GM12878 (cell line): ENCODE measurements at regions not wholly inside any gene's neighbourhood (a gene's known extent, or its start where the extent isn't known, plus 50 kb on each side); places are given as distances from the start of the nearest gene placed in this dataset.

Source experiments
- ATAC-seq: fragments of 200-7000 bp; cut with Tn5 transposase; 3 replicates; pipeline ENCODE4 v1.9.1; 2020; ENCODE audit warnings: mild to moderate bottlenecking, moderate library complexity
- BruUV-seq: library from RNA; stranded (reverse); fragments of 400-500 nt; replicated peaks from 2 replicates; lab custom pipeline; 2021; lab: Mats Ljungman, UMichigan
- CTCF ChIA-PET: fragments of 300-600 bp; sonication (Branson Sonifier 250); formaldehyde crosslinking; extraction: SDS; loops from one replicate; lab custom pipeline; 2021; ENCODE audit warnings: inconsistent platforms; lab: Yijun Ruan, JAX
- POLR2A ChIA-PET: fragments of 350-600 bp; formaldehyde crosslinking; extraction: SDS; loops from one replicate; lab custom pipeline; 2021; ENCODE audit warnings: inconsistent platforms; lab: Charles Lee
- RAD21 ChIA-PET: fragments of 300-600 bp; sonication (Branson Sonifier 250); formaldehyde crosslinking; loops from one replicate; lab custom pipeline; 2023; ENCODE audit warnings: antibody characterized with exemption; ENCODE audit not compliant: unreplicated experiment; lab: Charles Lee
- SMC1A ChIA-PET: fragments of 300-600 bp; sonication (Branson Sonifier 250); formaldehyde crosslinking; loops from one replicate; lab custom pipeline; 2023; ENCODE audit not compliant: unreplicated experiment, uncharacterized antibody; lab: Charles Lee
- DNase-seq: peaks from one replicate; pipeline ENCODE4 v3.0.0-alpha.2; 2011; ENCODE audit warnings: low read depth, low spot score
- FAIRE-seq: peaks from 3 replicates; lab custom pipeline; 2011; peaks lifted over from hg19 to GRCh38; lab: Jason Lieb, UNC
- H2AFZ ChIP-seq: 2 replicates; pipeline ENCODE4 v1.6.0; 2011; ENCODE audit warnings: low read depth, low read length, control low read depth; ENCODE audit not compliant: control insufficient read depth
- H3K27ac ChIP-seq: 2 replicates; pipeline ENCODE4 v1.5.1; 2011; ENCODE audit warnings: control low read depth; ENCODE audit not compliant: control insufficient read depth, insufficient read depth
- H3K27me3 ChIP-seq, 2 experiments: replicated peaks in 1 of 2; 2 replicates each; pipeline versions ENCODE4 v1.6.0 to v1.6.1; 2011; ENCODE audit warnings: low read length in 1 of 2; ENCODE audit not compliant: control insufficient read depth in 2 of 2, insufficient read depth in 2 of 2
- H3K36me3 ChIP-seq, 2 experiments: 2 replicates each; pipeline ENCODE4 v1.5.1; 2011; ENCODE audit warnings: low read length in 1 of 2; ENCODE audit not compliant: control insufficient read depth in 2 of 2, insufficient read depth in 2 of 2
- H3K4me1 ChIP-seq: 2 replicates; pipeline ENCODE4 v1.6.1; 2011; ENCODE audit warnings: mild to moderate bottlenecking, low read length, moderate library complexity, mixed read lengths; ENCODE audit not compliant: control insufficient read depth, insufficient read depth
- H3K4me2 ChIP-seq: 2 replicates; pipeline ENCODE4 v1.6.0; 2011; ENCODE audit warnings: control low read depth; ENCODE audit not compliant: control insufficient read depth, insufficient read depth
- H3K4me3 ChIP-seq: fragments of 200-600 bp; sonication (generic); 2 replicates; pipeline ENCODE4 v1.5.1; 2016
- H3K79me2 ChIP-seq: 2 replicates; pipeline ENCODE4 v1.6.0; 2011; ENCODE audit warnings: low read length; ENCODE audit not compliant: control insufficient read depth, insufficient read depth
- H3K9ac ChIP-seq: 2 replicates; pipeline ENCODE4 v1.8.0; 2011; ENCODE audit warnings: low read length, control low read depth, mixed read lengths; ENCODE audit not compliant: control insufficient read depth, insufficient read depth
- H3K9me3 ChIP-seq: replicated peaks from 3 replicates; pipeline ENCODE4 v1.5.1; 2011; ENCODE audit warnings: mild to moderate bottlenecking, low read length; ENCODE audit not compliant: control insufficient read depth, insufficient read depth
- H4K20me1 ChIP-seq: 2 replicates; pipeline ENCODE4 v1.6.0; 2011; ENCODE audit not compliant: control insufficient read depth, insufficient read depth
- BCL11A ChIP-seq: IDR thresholded peaks from 2 replicates; pipeline ENCODE4 v1.6.1; 2011; ENCODE audit warnings: low read depth, low read length
- CHD2 ChIP-seq: IDR thresholded peaks from 2 replicates; pipeline ENCODE4 v1.6.1; 2011; ENCODE audit warnings: low read depth, low read length, improper control_type of control experiment, borderline replicate concordance
- EED ChIP-seq: sonication (generic); IDR thresholded peaks from 2 replicates; pipeline ENCODE4 v1.6.1; 2016; ENCODE audit warnings: antibody characterized with exemption, low read depth
- EZH2 ChIP-seq: IDR thresholded peaks from 2 replicates; pipeline ENCODE4 v1.6.1; 2012; ENCODE audit warnings: low read depth, mild to moderate bottlenecking, control low read depth, inconsistent platforms, low read length, borderline replicate concordance; ENCODE audit not compliant: control insufficient read depth
- FOS ChIP-seq: IDR thresholded peaks from 3 replicates; pipeline ENCODE4 v1.6.1; 2011; ENCODE audit warnings: borderline replicate concordance; ENCODE audit not compliant: insufficient read length; ENCODE audit errors: extremely low read depth
- GATAD2B ChIP-seq: fragments of 450-650 bp; conservative IDR thresholded peaks from 2 replicates; pipeline ENCODE4 v1.6.1; 2017; ENCODE audit warnings: low read depth, mild to moderate bottlenecking, moderate library complexity
- PAX5 ChIP-seq: IDR thresholded peaks from 2 replicates; pipeline ENCODE4 v1.6.1; 2011; ENCODE audit warnings: low read depth, low read length, borderline replicate concordance
- RCOR1 ChIP-seq: conservative IDR thresholded peaks from 2 replicates; pipeline ENCODE4 v1.6.1; 2012; ENCODE audit warnings: low read depth, low read length, improper control_type of control experiment
- RELA ChIP-seq: fragments of 450-650 bp; IDR thresholded peaks from 2 replicates; pipeline ENCODE4 v1.8.0; 2014; ENCODE audit warnings: borderline replicate concordance; ENCODE audit not compliant: partially characterized antibody
- TARDBP ChIP-seq: IDR thresholded peaks from 2 replicates; pipeline ENCODE4 v1.6.1; 2016; ENCODE audit warnings: borderline replicate concordance
- TBL1XR1 ChIP-seq: IDR thresholded peaks from 2 replicates; pipeline ENCODE4 v1.6.1; 2012; ENCODE audit warnings: low read depth, low read length, improper control_type of control experiment
- TCF7 ChIP-seq: IDR thresholded peaks from 2 replicates; pipeline ENCODE4 v1.6.1; 2014; ENCODE audit warnings: antibody characterized with exemption, borderline replicate concordance
- WGBS: methylation state at CpG from one replicate; pipeline ENCODE4 v1.1.6; 2016; ENCODE audit warnings: low lambda C conversion rate; ENCODE audit not compliant: insufficient replicate concordance, insufficient coverage; ENCODE audit errors: missing lambda C conversion rate; 5-methylcytosine and 5-hydroxymethylcytosine counted together
- in situ Hi-C: fragments of 300-500 bp; cut with MboI; formaldehyde crosslinking; loops from 9 replicates; pipeline ENCODE4 v1.14.3; 2018; ENCODE audit warnings: mixed read lengths
- intact Hi-C: fragments of 100-400 bp; cut with micrococcal nuclease; formaldehyde crosslinking; loops from one replicate; pipeline ENCODE4 v1.14.2; 2022; ENCODE audit not compliant: unreplicated experiment
- TF ChIP-seq, protein P1 (sequence below): fragments of 450-650 bp; formaldehyde crosslinking; IDR thresholded peaks from 2 replicates; pipeline ENCODE4 v1.5.0; 2022; ENCODE audit warnings: mild to moderate bottlenecking, missing genetic modification characterization
- TF ChIP-seq, protein P2 (sequence below): IDR thresholded peaks from 2 replicates; pipeline ENCODE4 v1.6.1; 2012; ENCODE audit warnings: low read depth, low read length, improper control_type of control experiment
- TF ChIP-seq, protein P3 (sequence below): fragments of 450-650 bp; IDR thresholded peaks from 2 replicates; pipeline ENCODE4 v1.6.1; 2014; ENCODE audit warnings: mild to moderate bottlenecking
- TF ChIP-seq, protein P4 (sequence below): IDR thresholded peaks from 2 replicates; pipeline ENCODE4 v1.6.1; 2012; ENCODE audit warnings: low read depth, low read length, improper control_type of control experiment

DNA sequence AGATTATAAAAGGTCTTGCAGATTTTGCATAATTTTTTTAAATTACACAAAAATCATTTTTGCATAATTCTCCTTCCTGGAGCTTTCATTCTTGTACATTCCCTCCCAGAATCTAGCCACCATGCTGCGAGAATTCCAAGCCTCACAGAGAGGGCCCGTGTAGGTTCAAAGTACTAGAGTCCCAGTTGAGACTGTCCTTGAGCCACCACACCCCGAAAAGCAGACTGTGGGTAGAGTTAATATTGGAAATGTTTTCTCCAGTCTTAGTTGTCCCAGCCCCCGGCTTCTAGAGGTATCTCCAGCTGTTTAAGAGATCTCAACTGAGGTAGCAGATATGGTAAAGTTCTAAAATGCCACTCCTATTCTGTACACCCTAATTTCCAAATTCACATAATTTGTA is 407.3 kb upstream of the ANO3 start:
- H3K4me2 ChIP-seq: no peak overlapping the region
- H3K27ac ChIP-seq: no peak overlapping the region
- no peaks in the 10 kb centered on the region for H4K20me1 ChIP-seq
- RAD21 ChIA-PET: no interaction called here
- TF ChIP-seq TARDBP (no peak), RCOR1 (no peak), PAX5 (no peak), RELA (no peak), FOS (no peak), EZH2 (no peak), BCL11A (no peak), GATAD2B (no peak), CHD2 (no peak), EED (no peak), TBL1XR1 (no peak), TCF7 (no peak)
- TF ChIP-seq, protein P1, sequence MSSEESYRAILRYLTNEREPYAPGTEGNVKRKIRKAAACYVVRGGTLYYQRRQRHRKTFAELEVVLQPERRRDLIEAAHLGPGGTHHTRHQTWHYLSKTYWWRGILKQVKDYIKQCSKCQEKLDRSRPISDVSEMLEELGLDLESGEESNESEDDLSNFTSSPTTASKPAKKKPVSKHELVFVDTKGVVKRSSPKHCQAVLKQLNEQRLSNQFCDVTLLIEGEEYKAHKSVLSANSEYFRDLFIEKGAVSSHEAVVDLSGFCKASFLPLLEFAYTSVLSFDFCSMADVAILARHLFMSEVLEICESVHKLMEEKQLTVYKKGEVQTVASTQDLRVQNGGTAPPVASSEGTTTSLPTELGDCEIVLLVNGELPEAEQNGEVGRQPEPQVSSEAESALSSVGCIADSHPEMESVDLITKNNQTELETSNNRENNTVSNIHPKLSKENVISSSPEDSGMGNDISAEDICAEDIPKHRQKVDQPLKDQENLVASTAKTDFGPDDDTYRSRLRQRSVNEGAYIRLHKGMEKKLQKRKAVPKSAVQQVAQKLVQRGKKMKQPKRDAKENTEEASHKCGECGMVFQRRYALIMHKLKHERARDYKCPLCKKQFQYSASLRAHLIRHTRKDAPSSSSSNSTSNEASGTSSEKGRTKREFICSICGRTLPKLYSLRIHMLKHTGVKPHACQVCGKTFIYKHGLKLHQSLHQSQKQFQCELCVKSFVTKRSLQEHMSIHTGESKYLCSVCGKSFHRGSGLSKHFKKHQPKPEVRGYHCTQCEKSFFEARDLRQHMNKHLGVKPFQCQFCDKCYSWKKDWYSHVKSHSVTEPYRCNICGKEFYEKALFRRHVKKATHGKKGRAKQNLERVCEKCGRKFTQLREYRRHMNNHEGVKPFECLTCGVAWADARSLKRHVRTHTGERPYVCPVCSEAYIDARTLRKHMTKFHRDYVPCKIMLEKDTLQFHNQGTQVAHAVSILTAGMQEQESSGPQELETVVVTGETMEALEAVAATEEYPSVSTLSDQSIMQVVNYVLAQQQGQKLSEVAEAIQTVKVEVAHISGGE: no peak
- TF ChIP-seq, protein P2, sequence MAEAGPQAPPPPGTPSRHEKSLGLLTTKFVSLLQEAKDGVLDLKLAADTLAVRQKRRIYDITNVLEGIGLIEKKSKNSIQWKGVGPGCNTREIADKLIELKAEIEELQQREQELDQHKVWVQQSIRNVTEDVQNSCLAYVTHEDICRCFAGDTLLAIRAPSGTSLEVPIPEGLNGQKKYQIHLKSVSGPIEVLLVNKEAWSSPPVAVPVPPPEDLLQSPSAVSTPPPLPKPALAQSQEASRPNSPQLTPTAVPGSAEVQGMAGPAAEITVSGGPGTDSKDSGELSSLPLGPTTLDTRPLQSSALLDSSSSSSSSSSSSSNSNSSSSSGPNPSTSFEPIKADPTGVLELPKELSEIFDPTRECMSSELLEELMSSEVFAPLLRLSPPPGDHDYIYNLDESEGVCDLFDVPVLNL: no peak
- TF ChIP-seq, protein P3, sequence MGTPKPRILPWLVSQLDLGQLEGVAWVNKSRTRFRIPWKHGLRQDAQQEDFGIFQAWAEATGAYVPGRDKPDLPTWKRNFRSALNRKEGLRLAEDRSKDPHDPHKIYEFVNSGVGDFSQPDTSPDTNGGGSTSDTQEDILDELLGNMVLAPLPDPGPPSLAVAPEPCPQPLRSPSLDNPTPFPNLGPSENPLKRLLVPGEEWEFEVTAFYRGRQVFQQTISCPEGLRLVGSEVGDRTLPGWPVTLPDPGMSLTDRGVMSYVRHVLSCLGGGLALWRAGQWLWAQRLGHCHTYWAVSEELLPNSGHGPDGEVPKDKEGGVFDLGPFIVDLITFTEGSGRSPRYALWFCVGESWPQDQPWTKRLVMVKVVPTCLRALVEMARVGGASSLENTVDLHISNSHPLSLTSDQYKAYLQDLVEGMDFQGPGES: no peak
- TF ChIP-seq, protein P4, sequence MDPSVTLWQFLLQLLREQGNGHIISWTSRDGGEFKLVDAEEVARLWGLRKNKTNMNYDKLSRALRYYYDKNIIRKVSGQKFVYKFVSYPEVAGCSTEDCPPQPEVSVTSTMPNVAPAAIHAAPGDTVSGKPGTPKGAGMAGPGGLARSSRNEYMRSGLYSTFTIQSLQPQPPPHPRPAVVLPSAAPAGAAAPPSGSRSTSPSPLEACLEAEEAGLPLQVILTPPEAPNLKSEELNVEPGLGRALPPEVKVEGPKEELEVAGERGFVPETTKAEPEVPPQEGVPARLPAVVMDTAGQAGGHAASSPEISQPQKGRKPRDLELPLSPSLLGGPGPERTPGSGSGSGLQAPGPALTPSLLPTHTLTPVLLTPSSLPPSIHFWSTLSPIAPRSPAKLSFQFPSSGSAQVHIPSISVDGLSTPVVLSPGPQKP: no peak
- H3K27me3 ChIP-seq: no peaks in the 10 kb centered on the region
- in situ Hi-C loops (no loop called here), intact Hi-C loops (no loop called here)
- H3K4me3 ChIP-seq: no peak overlapping the region
- POLR2A ChIA-PET: no interaction called here
- no peaks in the 10 kb centered on the region for H3K79me2 ChIP-seq
- WGBS: 3% methylated on average over 4 of the region's 4 CpGs
- no peak overlapping the region for H3K9ac ChIP-seq
- no TSS peak for BruUV-seq
- no peaks in the 10 kb centered on the region for H3K36me3 ChIP-seq
- no peak overlapping the region for H2AFZ ChIP-seq
- SMC1A ChIA-PET: no interaction called here
- DNase-seq (no peak), FAIRE-seq (no peak), ATAC-seq (no peak)
- CTCF ChIA-PET: no interaction called here
- H3K4me1 ChIP-seq: no peaks in the 10 kb centered on the region
- H3K9me3 ChIP-seq: no peaks in the 10 kb centered on the region
